GM21390 (cell line): ENCODE measurements at regions not wholly inside any gene's neighbourhood (a gene's known extent, or its start where the extent isn't known, plus 50 kb on each side); places are given as distances from the start of the nearest gene placed in this dataset.

Source experiments
- ATAC-seq: cut with Tn5 transposase; IDR thresholded peaks from one replicate; pipeline ENCODE4 v1.9.1; 2021; ENCODE audit not compliant: unreplicated experiment

GRCh38 chr16:7021653-7022275 lies 310.9 kb upstream of the RBFOX1 start:
- ATAC-seq = no peak

DNA sequence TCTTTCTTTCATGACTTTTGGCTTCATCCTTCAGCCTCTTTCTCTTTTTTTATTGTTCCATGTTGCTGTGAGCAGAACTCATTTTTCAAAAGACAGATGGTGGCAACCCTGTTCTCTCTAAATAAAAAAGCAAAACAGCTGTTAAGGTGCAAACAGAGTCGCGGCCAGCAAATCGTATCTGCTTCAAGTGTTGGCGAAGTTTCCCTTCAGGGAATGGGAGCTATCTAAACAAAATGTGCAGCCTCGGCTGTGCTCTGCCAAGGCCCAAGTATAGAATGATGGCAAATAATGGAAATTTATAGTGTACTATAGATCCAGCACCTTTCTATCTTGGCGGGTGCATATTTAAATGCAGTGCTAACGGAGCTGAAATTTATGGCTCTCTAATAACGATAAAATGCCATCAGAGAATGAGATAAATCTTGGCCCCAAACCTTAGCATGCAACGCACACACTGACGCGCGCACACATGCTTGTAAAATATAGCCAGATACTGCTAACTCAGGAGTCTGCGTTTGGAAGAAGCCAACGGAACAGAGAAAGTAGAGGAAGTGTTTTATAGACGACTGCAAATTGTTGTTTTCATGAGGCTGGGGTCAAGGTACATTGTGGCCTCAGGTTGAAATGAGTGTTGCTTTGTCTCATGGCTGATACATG lies 315.5 kb upstream of the RBFOX1 start:
- no peak for ATAC-seq

DNA sequence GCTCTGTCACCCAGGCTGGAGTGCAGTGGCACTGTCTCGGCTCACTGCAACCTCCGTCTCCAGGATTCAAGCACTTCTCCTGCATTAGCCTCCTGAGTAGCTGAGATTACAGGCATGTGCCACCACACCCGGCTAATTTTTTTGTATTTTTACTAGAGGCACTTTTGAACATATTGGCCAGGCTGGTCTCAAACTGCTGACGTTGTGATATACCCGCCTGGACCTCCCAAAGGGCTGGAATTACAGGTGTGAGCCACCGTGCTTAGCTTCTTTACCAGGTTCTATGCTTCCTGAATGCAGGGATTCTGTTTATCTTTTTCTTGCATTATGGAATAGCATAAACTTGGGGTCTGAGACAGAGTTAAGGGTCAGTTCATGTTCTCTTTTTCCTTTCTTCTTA lies 317.9 kb upstream of the RBFOX1 start:
- ATAC-seq = no peak

DNA sequence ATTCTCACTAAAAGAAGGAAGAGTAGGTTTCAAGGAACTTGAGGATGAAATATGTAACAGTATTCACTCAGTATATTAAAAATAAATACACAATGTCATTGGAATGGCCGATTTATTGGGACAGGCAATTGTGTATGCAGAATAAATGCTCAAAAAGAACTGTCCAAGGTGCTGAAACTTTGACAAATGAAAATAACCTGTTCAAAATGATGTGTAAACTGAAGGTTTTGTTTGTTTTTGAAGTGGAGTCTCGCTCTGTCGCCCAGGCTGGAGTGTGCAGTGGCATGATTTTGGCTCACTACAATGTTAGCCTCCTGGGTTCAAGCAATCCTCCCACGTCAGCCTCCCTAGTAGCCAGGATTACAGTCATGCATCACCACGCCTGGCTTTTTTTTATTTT lies 318.7 kb upstream of the RBFOX1 start:
- no peak for ATAC-seq

GRCh38 chr16:7004266-7004665 lies 328.4 kb upstream of the RBFOX1 start:
- no peak for ATAC-seq

DNA sequence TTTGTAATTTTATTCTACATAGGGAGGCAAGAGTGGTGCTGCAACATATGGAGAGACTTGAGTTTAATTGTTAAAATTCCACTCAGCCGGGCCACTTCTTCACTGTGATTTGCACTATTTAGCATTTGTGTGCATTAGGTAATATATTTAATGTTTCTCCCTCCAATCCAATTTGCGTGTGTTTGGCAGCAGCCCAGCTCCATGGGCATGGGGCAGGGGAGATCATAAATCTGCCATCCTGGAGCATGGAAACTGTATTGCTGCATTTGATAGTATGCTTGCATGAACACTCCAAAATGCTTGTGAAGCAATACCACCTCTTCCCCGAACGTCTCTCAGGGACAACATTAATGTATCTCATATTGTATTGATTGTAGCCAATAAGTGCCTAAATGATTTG lies 339.1 kb upstream of the RBFOX1 start:
- no peak for ATAC-seq

- no peak for ATAC-seq
Measured at GRCh38 chr16:6988846-6989245, 343.8 kb upstream of the RBFOX1 start.

- no peak for ATAC-seq
Measured at GRCh38 chr16:6977916-6978315, 354.7 kb upstream of the RBFOX1 start.

DNA sequence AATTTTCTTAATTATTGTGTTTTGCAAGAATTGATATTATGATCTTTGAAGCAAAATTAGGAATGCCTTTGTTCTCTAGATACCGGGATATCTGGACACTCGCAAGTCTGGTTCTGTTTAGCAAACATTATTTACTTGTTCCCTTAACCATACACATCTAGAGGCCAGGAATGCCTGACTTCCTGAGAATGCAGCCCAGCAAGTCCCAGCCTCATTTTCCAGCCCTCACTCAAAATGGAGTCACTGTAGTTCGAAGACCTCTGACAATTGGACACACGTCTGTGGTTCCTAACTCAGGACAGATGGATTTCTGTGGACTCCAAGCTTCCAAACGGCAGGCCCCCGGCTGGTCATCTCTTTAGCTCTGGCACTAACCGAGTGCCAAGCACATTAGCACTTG lies 355.4 kb upstream of the RBFOX1 start:
- ATAC-seq = no peak

- no peak for ATAC-seq
Measured at GRCh38 chr16:6976716-6977115, 355.9 kb upstream of the RBFOX1 start.

DNA sequence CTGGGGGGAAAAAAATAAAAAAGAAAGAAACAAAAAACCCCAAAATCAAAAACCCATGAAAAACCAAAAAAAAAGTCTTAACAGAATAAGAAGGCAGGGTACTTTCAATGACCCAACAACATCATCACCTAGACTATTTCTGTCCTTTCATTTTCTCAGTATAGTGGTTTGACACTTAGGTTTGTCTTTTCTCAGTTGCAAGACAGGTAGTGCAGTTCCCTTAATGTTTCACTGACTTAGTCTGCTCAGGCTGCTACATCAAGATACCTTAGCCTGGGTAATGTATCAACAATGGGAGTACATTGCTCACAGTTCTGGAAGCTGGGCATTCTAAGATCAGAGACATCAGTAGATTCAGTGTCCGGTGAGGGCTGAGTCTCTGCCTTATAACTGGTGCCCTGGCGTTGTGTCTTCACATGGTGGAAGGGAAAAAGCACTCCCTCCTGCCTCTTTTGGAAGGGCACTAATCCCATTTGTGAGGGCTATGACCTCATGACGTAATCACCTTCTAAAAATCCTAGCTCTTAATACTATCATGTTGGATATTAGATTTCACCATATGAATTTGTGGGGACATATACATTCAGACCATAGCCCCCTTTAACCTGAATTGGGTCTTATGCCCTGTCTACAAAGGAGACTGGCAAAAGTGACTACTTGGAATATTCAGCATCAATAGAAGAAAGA lies 362.3 kb upstream of the RBFOX1 start:
- no peak for ATAC-seq

DNA sequence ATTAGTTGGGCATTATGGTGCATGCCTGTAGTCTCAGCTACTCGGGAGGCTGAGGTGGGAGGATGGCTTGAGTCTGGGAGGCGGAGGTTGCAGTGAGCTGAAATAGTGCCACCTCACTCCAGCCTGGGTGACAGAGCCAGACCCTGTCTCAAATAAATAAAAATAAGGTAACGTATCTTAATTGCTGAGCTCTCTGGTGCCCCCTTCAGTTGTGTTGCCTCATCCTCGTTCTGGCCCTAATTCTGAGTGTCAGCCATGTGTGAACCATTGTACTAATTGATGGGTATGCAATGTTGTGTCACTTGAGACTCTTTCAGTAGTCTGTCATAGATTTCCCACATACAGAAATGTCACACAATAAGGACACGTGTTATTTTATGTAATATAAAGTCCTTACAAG lies 363.1 kb upstream of the RBFOX1 start:
- no peak for ATAC-seq

DNA sequence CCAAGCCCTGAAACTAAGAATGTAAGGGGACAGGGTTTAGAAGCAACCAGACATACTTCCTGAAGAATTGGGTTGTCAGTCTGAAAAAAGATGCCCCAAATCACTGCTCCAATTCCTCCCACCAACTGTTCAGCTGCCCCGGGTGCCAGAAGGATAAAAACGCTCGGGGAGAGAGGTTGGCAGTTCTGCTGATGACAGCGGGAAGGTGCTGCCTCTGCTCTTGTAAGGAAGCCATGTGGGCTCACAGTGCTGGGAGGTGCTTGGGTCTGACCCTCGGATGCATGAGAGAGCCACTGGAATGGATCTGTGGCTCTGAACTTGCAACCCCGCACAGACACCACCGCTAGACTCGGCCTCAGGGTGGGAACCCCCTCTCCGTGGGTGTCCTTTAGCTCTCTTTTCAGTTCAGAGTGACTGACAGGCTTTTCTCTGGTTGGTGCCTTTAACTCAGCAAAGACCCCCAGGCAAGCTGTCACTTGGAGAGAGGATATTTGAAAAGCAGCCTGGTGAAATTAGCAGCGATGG lies 364.8 kb upstream of the RBFOX1 start:
- no peak for ATAC-seq

GRCh38 chr16:6966925-6967324 lies 365.7 kb upstream of the RBFOX1 start:
- ATAC-seq = no peak

DNA sequence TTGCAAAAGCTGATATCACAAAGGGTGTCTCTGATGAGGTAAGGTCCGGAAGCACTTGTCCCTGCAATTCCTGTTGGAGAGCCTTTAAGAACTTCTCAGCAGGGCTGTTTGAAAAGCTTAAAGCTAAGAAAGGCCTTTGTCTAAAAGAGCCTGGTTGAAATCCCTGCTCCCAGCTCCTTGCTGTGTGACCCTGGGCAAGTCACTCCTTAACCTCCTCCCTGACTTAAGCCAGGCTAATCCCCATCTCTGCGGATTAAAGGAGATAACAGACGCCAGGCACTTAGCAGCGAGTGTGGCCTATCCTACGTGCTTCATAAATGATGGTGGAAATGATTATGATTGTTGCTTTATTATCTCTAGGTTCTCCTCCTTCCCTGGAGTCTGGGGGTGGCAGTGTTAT lies 368.0 kb upstream of the RBFOX1 start:
- no peak for ATAC-seq

DNA sequence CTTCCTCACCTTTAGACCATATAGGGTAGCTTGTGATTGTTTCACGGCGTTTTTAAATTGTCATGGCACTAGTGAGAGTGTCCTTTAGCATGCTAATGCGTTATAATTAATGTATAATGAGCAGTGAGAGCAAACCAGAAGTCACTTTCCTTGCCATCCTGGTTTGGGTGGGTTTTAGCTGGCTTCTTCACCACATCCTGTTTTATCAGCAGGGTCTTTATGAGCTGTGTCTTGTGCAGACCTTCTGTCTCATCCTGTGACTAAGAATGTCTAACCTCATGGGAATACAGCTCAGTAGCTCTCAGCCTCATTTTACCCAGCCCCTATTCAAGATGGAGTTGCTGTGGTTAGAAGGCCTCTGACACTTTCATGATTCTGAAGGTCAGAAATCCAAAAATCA lies 370.9 kb upstream of the RBFOX1 start:
- ATAC-seq = no peak

GRCh38 chr16:6958184-6958583 lies 374.5 kb upstream of the RBFOX1 start:
- ATAC-seq = no peak

GRCh38 chr16:6957681-6958080 lies 375.0 kb upstream of the RBFOX1 start:
- ATAC-seq = no peak

DNA sequence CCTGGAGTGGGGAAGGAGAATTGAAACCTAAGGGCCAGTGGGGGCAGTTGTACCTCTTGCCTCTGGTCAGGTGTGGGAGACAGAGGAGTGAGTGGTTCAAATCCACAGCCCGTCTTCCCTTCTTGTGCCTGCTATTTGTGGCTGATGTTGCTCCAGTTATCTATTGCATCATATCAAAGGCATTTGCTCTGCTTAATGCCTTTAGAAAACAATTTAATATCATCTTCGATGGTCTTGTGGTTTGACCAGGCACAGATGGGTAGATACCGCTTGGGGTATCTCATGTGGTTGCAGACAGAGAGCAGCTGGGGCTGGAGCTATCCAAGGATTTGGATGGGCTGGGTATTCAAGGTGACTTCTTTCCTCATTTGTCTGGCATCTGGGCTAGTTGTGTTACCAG lies 376.1 kb upstream of the RBFOX1 start:
- no peak for ATAC-seq

DNA sequence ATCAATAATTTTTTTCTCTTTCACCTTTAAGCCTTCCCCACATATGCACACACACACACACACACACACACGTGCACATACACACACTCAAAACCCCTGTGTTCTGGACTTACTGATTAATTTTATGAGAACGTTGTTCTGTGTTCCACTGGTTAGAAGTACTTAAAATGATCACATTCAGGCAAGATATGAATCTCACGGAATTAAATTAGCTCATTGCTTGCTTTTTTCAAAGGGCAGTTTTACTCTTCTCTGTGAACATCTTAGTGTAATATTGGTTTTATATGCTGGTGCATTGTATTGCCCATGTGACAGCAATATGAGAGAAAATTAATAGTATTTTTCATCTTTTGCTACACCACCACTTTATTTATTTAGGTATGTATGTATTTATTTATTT lies 377.3 kb upstream of the RBFOX1 start:
- ATAC-seq = no peak

- no peak for ATAC-seq
Measured at GRCh38 chr16:6949240-6949639, 383.4 kb upstream of the RBFOX1 start.

DNA sequence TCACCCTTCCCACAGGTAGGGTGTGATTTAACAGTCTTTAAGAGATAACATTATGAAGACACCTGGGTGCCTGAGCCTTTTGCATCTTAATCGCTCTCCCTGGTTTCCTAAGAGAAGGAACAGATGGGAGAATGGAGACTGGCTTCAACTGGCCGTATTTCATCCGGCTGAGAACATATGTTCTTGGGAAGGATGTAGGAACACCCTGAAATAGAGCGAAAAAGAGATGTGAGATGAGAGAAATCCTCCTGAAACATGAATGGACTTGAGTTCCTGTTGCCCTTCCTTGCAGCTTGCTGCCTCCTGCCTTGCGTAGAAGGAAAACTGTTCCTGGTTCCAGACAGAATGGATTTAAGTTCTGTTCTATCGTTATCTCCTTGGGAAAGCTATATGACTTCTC lies 385.4 kb upstream of the RBFOX1 start:
- ATAC-seq = no peak
